ENCODE measurements at regions not wholly inside any gene's neighbourhood (a gene's known extent, or its start where the extent isn't known, plus 50 kb on each side); places are given as distances from the start of the nearest gene placed in this dataset.

DNA sequence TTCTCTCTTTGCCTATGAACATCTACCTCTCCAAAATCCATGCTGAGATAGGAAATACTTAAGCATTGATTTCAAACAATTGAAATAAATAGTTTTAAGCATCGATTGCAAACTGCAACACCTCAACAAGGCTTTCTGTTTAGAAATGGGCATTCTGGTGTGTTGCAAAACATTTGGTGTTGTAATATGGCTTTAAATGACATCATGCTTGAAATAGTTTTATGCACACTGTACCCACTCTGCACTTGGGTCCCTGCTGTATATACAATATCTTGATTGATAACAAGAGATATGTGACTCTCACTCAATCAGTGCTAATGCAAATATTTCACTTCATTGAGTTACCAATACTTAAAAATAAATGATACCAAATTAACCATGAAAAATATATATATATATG lies 964.9 kb upstream of the GRIA3 start:
- TF ChIP-seq, protein P1, sequence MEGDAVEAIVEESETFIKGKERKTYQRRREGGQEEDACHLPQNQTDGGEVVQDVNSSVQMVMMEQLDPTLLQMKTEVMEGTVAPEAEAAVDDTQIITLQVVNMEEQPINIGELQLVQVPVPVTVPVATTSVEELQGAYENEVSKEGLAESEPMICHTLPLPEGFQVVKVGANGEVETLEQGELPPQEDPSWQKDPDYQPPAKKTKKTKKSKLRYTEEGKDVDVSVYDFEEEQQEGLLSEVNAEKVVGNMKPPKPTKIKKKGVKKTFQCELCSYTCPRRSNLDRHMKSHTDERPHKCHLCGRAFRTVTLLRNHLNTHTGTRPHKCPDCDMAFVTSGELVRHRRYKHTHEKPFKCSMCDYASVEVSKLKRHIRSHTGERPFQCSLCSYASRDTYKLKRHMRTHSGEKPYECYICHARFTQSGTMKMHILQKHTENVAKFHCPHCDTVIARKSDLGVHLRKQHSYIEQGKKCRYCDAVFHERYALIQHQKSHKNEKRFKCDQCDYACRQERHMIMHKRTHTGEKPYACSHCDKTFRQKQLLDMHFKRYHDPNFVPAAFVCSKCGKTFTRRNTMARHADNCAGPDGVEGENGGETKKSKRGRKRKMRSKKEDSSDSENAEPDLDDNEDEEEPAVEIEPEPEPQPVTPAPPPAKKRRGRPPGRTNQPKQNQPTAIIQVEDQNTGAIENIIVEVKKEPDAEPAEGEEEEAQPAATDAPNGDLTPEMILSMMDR (IDR thresholded peaks at IDR 0.05; ENCODE audit: low read depth, low read length): no peak
- TF ChIP-seq POLR2A (IDR thresholded peaks at IDR 0.05; ENCODE audit: extremely low read depth, insufficient read length) (no peak), MYC (IDR thresholded peaks at IDR 0.05; ENCODE audit: low read depth, low read length) (no peak)

All from NB4 (cell line).